ENCODE measurements at regions not wholly inside any gene's neighbourhood (a gene's known extent, or its start where the extent isn't known, plus 50 kb on each side); places are given as distances from the start of the nearest gene placed in this dataset.

GRCh38 chr2:176613323-176613987 lies 344.2 kb downstream of the MTX2 start:
- TF ChIP-seq CTCF (conservative IDR thresholded peaks at IDR 0.05; ENCODE audit: low read length), result no peak
- TF ChIP-seq EZH2phosphoT487 (IDR thresholded peaks at IDR 0.05; ENCODE audit: borderline replicate concordance, low read depth, low read length), result no peak
